GM12864 (cell line): ENCODE measurements at regions not wholly inside any gene's neighbourhood (a gene's known extent, or its start where the extent isn't known, plus 50 kb on each side); places are given as distances from the start of the nearest gene placed in this dataset.

ENCODE experiments used
- DNase-seq: peaks from one replicate; pipeline ENCODE4 v3.0.0-alpha.2; 2011; ENCODE audit warnings: low read depth
- H3K4me3 ChIP-seq: 2 replicates; pipeline ENCODE4 v1.5.1; 2011; ENCODE audit warnings: mild to moderate bottlenecking, low read depth, low read length, control low read depth
- TF ChIP-seq, protein P1 (sequence below): IDR thresholded peaks from 2 replicates; pipeline ENCODE4 v1.5.1; 2011; ENCODE audit warnings: low read depth, mild to moderate bottlenecking, moderate library complexity, low read length, control low read depth, inconsistent platforms; ENCODE audit errors: missing control alignments

- no peak for DNase-seq
- H3K4me3 ChIP-seq, result no peak overlapping the region
- TF ChIP-seq, protein P1, sequence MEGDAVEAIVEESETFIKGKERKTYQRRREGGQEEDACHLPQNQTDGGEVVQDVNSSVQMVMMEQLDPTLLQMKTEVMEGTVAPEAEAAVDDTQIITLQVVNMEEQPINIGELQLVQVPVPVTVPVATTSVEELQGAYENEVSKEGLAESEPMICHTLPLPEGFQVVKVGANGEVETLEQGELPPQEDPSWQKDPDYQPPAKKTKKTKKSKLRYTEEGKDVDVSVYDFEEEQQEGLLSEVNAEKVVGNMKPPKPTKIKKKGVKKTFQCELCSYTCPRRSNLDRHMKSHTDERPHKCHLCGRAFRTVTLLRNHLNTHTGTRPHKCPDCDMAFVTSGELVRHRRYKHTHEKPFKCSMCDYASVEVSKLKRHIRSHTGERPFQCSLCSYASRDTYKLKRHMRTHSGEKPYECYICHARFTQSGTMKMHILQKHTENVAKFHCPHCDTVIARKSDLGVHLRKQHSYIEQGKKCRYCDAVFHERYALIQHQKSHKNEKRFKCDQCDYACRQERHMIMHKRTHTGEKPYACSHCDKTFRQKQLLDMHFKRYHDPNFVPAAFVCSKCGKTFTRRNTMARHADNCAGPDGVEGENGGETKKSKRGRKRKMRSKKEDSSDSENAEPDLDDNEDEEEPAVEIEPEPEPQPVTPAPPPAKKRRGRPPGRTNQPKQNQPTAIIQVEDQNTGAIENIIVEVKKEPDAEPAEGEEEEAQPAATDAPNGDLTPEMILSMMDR, result no peak
Observed at GRCh38 chr9:82891321-82891720, 171.6 kb downstream of the RASEF start.

DNA sequence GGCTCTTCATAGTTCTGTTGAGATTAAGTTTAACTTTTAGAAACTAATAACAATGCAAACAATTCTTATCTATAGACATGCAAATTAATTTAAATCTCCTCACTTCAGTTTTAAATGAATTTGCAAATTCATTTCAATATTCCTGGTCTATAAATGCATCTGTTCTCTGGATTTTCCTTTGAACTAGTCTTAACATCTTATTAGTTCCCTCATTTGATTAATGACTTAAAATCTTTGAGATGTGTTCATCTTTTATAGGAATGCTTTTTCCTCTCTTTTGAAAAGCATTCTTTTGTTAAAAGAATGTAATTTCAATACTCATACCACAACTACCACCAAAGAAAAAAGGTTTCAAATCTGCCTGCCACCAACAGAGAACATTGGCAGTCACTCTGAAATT, 169.4 kb downstream of the RASEF start:
- DNase-seq, result no peak
- TF ChIP-seq, protein P1, result no peak
- H3K4me3 ChIP-seq, result no peak overlapping the region

DNA sequence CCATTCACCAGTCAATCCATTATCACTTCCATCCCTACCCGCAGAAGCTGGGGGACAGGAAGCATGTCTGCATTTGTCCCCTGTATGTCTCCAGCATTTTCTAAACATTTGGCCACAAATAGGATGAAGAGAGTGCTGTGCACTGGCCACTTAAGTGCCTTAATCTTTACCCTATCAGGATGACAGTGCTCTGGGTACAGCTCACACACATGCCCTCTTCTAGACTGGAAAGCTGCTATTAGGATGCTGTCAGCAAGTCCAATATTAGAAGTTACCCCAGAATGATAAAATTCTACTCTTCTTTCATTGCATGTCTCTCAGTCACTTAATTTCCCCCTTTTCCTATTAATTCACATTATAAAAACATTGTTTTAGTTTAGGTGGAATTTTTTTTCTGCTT, 168.4 kb downstream of the RASEF start:
- TF ChIP-seq, protein P1, result no peak
- H3K4me3 ChIP-seq, result no peak overlapping the region
- DNase-seq, result no peak

DNA sequence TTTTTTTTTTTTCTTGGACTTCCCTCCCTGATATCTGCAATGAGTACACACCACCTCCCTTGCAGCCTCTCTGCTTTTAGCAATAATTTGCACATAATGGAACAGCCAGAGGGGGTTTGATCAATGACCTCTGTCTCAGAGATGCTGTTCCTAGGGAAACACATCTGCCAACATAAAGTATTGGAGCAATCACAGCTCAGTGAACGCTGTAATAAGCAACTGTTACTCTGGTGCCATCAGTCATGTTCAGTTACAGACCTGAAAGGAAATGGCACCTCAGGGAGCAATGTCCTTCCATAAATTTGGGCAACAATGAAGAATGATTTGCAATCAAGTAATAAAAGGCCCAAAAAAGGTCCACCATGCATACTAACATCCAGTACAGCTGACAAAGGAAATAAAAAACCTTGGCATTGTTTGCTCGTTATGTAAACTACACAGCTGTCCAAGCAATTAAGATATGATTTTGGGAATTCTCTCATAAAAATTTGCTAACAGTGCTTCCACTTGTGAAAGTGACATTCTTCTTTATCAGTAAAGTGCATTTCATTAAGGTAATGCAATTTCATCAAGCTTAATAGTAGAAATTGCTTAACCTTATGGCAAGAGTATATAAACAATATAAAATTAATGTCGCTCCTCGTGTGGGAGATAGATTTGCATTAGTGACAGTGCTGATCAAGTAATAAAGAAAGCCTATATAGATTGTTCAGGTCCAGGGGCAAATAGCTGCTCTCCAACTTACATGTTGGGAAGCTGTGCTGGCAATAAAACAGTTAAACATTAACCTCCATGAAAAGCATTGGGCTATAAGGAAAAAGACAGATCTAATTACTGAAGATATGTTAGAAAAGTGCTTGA, 167.8 kb downstream of the RASEF start:
- no peak overlapping the region for H3K4me3 ChIP-seq
- DNase-seq, result no peak
- TF ChIP-seq, protein P1, result no peak

DNA sequence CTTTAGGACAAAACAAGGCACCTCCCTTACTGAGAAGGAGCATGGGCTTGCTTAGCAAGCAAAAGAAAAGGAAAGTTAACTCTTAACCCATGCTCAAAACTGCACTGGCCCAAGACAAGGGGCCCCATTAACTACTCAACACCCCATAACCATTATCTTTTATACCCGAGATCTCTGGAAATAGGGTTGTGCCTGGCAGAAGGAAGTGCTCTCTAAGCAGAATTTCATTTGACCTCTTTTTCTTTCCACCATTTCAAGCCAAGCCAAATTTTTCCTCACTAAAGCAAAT, 167.2 kb downstream of the RASEF start:
- DNase-seq, result no peak
- no peak overlapping the region for H3K4me3 ChIP-seq
- TF ChIP-seq, protein P1, result no peak

DNA sequence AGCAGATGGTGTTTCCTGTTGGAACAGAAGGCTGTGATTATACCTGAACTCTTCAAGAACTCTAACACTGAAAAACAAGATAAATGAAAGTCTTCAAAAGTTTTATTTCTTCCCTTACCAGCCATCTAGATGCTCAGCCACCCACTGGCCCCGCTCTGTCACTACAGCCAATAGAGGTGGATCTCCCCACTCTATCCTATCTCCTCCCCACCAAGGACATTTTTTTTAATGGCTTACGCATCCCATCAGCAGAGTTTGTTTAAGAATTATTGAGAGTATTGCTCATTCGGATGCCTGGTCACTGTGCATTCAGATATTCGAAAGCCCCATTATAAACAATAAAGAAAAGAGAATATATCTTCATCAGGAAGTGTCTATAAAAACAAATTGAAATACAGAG, 159.4 kb downstream of the RASEF start:
- DNase-seq, result no peak
- TF ChIP-seq, protein P1, result no peak
- no peak overlapping the region for H3K4me3 ChIP-seq

GRCh38 chr9:82911996-82912395, 150.9 kb downstream of the RASEF start:
- no peak for DNase-seq
- TF ChIP-seq, protein P1, result no peak
- H3K4me3 ChIP-seq, result no peak overlapping the region
